GM23338 (cell line): ENCODE measurements at regions not wholly inside any gene's neighbourhood (a gene's known extent, or its start where the extent isn't known, plus 50 kb on each side); places are given as distances from the start of the nearest gene placed in this dataset.

ENCODE experiments used
- ATAC-seq: fragments of 200-7000 bp; cut with Tn5 transposase; 3 replicates; pipeline ENCODE4 v1.9.1; 2020
- DNase-seq: peaks from one replicate; pipeline ENCODE4 v3.0.0-alpha.2; 2015; ENCODE audit warnings: low spot score
- H2AFZ ChIP-seq: fragments of 200-600 bp; sonication (generic); 2 replicates; pipeline ENCODE4 v1.8.0; 2016; ENCODE audit warnings: antibody characterized with exemption, mild to moderate bottlenecking, moderate library complexity
- H3F3A ChIP-seq: fragments of 200-600 bp; sonication (generic); replicated peaks from 2 replicates; pipeline ENCODE4 v1.8.0; 2017; ENCODE audit warnings: antibody characterized with exemption, mixed run types, low read depth
- H3K27ac ChIP-seq: fragments of 200-600 bp; sonication (generic); 2 replicates; pipeline ENCODE4 v1.6.1; 2016; ENCODE audit warnings: low read depth
- H3K27me3 ChIP-seq: fragments of 200-600 bp; sonication (generic); 2 replicates; pipeline ENCODE4 v1.8.0; 2016; ENCODE audit warnings: mild to moderate bottlenecking, mixed run types, moderate library complexity; ENCODE audit not compliant: insufficient read depth
- H3K36me3 ChIP-seq: fragments of 200-600 bp; sonication (generic); 2 replicates; pipeline ENCODE4 v1.8.0; 2016; ENCODE audit warnings: mild to moderate bottlenecking; ENCODE audit not compliant: insufficient read depth
- H3K4me1 ChIP-seq: fragments of 200-600 bp; sonication (generic); 2 replicates; pipeline ENCODE4 v1.8.0; 2016; ENCODE audit warnings: mild to moderate bottlenecking, moderate library complexity; ENCODE audit not compliant: insufficient read depth
- H3K4me2 ChIP-seq: fragments of 200-600 bp; sonication (generic); 2 replicates; pipeline ENCODE4 v1.7.1; 2017; ENCODE audit warnings: mixed run types
- H3K4me3 ChIP-seq: fragments of 200-600 bp; sonication (generic); 2 replicates; pipeline ENCODE4 v1.6.1; 2016; ENCODE audit warnings: mixed run types
- H3K79me2 ChIP-seq: fragments of 200-600 bp; sonication (generic); replicated peaks from 2 replicates; pipeline ENCODE4 v1.8.0; 2017; ENCODE audit warnings: mild to moderate bottlenecking; ENCODE audit not compliant: insufficient read depth
- H3K9me2 ChIP-seq: fragments of 200-600 bp; sonication (generic); 2 replicates; pipeline ENCODE4 v1.8.0; 2017; ENCODE audit not compliant: insufficient read depth
- H4K20me1 ChIP-seq: fragments of 200-600 bp; sonication (generic); replicated peaks from 2 replicates; pipeline ENCODE4 v1.8.0; 2017; ENCODE audit warnings: mild to moderate bottlenecking; ENCODE audit not compliant: insufficient read depth
- H3K27ac Mint-ChIP-seq: 2 replicates; pipeline ENCODE4 v1.8.0; 2020; ENCODE audit warnings: inconsistent platforms, mild to moderate bottlenecking, moderate library complexity, mixed read lengths
- H3K27me3 Mint-ChIP-seq: 3 replicates; pipeline ENCODE4 v1.8.0; 2022; ENCODE audit warnings: low read depth, mild to moderate bottlenecking, moderate library complexity, mixed read lengths, inconsistent platforms; ENCODE audit not compliant: insufficient read depth, poor library complexity
- H3K36me3 Mint-ChIP-seq: 3 replicates; pipeline ENCODE4 v1.8.0; 2021; ENCODE audit warnings: low read depth, mild to moderate bottlenecking, inconsistent platforms, moderate library complexity, mixed read lengths
- H3K4me1 Mint-ChIP-seq: 3 replicates; pipeline ENCODE4 v1.8.0; 2020; ENCODE audit warnings: mild to moderate bottlenecking, inconsistent platforms, mixed read lengths
- H3K4me3 Mint-ChIP-seq: 3 replicates; pipeline ENCODE4 v1.8.0; 2021; ENCODE audit warnings: moderate library complexity, mild to moderate bottlenecking, inconsistent platforms, mixed read lengths
- H3K9me3 Mint-ChIP-seq: 3 replicates; pipeline ENCODE4 v1.8.0; 2020; ENCODE audit warnings: moderate library complexity, mild to moderate bottlenecking, inconsistent platforms, mixed read lengths
- CREB1 ChIP-seq: fragments of 250-450 bp; sonication (Bioruptor Pico); IDR thresholded peaks from 2 replicates; pipeline ENCODE4 v1.5.0; 2020; ENCODE audit warnings: low read depth, mild to moderate bottlenecking, moderate library complexity
- CTCF ChIP-seq, 2 experiments: fragments of 200-600 bp in 1 of 2; sonication (generic) in 1 of 2; conservative IDR thresholded peaks; 2 replicates each; pipeline versions ENCODE4 v1.5.1 to v1.6.1; 2016 to 2017; ENCODE audit warnings: antibody characterized with exemption in 2 of 2, low read depth in 2 of 2, mild to moderate bottlenecking in 2 of 2, moderate library complexity in 1 of 2
- ETS1 ChIP-seq: IDR thresholded peaks from 2 replicates; pipeline ENCODE4 v1.6.1; 2016; ENCODE audit warnings: antibody characterized with exemption
- EZH2 ChIP-seq: fragments of 200-600 bp; sonication (generic); IDR thresholded peaks from one replicate; pipeline ENCODE4 v1.8.0; 2017; ENCODE audit warnings: antibody characterized with exemption, mild to moderate bottlenecking, low read depth; ENCODE audit not compliant: unreplicated experiment
- EZH2phosphoT487 ChIP-seq: fragments of 200-600 bp; sonication (generic); IDR thresholded peaks from one replicate; pipeline ENCODE4 v1.8.1; 2018; ENCODE audit warnings: antibody characterized with exemption; ENCODE audit not compliant: unreplicated experiment
- JUNB ChIP-seq: IDR thresholded peaks from one replicate; pipeline ENCODE4 v1.6.1; 2016; ENCODE audit warnings: antibody characterized with exemption; ENCODE audit not compliant: unreplicated experiment
- NANOG ChIP-seq: IDR thresholded peaks from 2 replicates; pipeline ENCODE4 v1.6.1; 2016; ENCODE audit warnings: antibody characterized with exemption, borderline replicate concordance
- POLR2AphosphoS5 ChIP-seq: IDR thresholded peaks from 2 replicates; pipeline ENCODE4 v1.6.1; 2016; ENCODE audit warnings: antibody characterized with exemption, low read depth
- REST ChIP-seq: IDR thresholded peaks from one replicate; pipeline ENCODE4 v1.6.1; 2018; ENCODE audit warnings: antibody characterized with exemption; ENCODE audit not compliant: unreplicated experiment
- STAT1 ChIP-seq: IDR thresholded peaks from one replicate; pipeline ENCODE4 v1.6.1; 2016; ENCODE audit warnings: antibody characterized with exemption; ENCODE audit not compliant: unreplicated experiment
- ZNF114 ChIP-seq: fragments of 250-450 bp; sonication (Bioruptor Pico); IDR thresholded peaks from 2 replicates; pipeline ENCODE4 v1.5.0; 2020; ENCODE audit warnings: mild to moderate bottlenecking, moderate library complexity
- ZNF331 ChIP-seq: fragments of 250-450 bp; sonication (Bioruptor Pico); IDR thresholded peaks from 2 replicates; pipeline ENCODE4 v1.5.0; 2020; ENCODE audit warnings: low read depth, mild to moderate bottlenecking, moderate library complexity
- ZNF462 ChIP-seq: fragments of 250-450 bp; sonication (Bioruptor Pico); IDR thresholded peaks from 2 replicates; pipeline ENCODE4 v1.5.0; 2020; ENCODE audit warnings: mild to moderate bottlenecking, moderate library complexity

- no peak for DNase-seq
- peaks cover 14% of the 10 kb centered on the region for H3K27me3 Mint-ChIP-seq
- H3K27ac Mint-ChIP-seq: no peak overlapping the region
- Histone ChIP-seq H3K79me2 (no peaks in the 10 kb centered on the region), H3K4me3 (no peak overlapping the region), H2AFZ (no peak overlapping the region), H4K20me1 (no peaks in the 10 kb centered on the region), H3F3A (no peaks in the 10 kb centered on the region; the same call in 1 of the 2 replicates), H3K9me2 (no peaks in the 10 kb centered on the region), H3K4me2 (no peak overlapping the region), H3K27ac (no peak overlapping the region), H3K27me3 (no peaks in the 10 kb centered on the region), H3K36me3 (no peaks in the 10 kb centered on the region), H3K4me1 (no peaks in the 10 kb centered on the region)
- no peaks in the 10 kb centered on the region for H3K9me3 Mint-ChIP-seq
- ATAC-seq: no peak
- H3K4me1 Mint-ChIP-seq: peaks cover 5% of the 10 kb centered on the region; the same call in 2 of the 3 replicates
- H3K36me3 Mint-ChIP-seq: no peaks in the 10 kb centered on the region
- H3K4me3 Mint-ChIP-seq: no peak overlapping the region
- no peak for TF ChIP-seq POLR2AphosphoS5
- no peak for TF ChIP-seq ZNF462 (CRISPR knock-in tag)
- TF ChIP-seq JUNB: no peak
- no peak for TF ChIP-seq ZNF331 (CRISPR knock-in tag)
- TF ChIP-seq CTCF (conservative IDR thresholded peaks at IDR 0.05; ENCODE audit: low read depth in 2 of 2): no peak
- no peak for TF ChIP-seq ETS1
- TF ChIP-seq NANOG: no peak
- no peak for TF ChIP-seq STAT1
- TF ChIP-seq EZH2phosphoT487: no peak
- no peak for TF ChIP-seq CREB1 (CRISPR knock-in tag)
- TF ChIP-seq ZNF114 (CRISPR knock-in tag): no peak
- TF ChIP-seq REST: no peak
- no peak for TF ChIP-seq EZH2
Measured at GRCh38 chr18:79615091-79615490, 64.5 kb upstream of the CTDP1 start.
